Aorta (tissue), 5 donors: ENCODE measurements at regions not wholly inside any gene's neighbourhood (a gene's known extent, or its start where the extent isn't known, plus 50 kb on each side); places are given as distances from the start of the nearest gene placed in this dataset.
A peak's percentile ranks its signal among the peaks of the same experiment; 100 is the strongest.
"Not testable (repeated sequence)": the region's sequence is repeated elsewhere in the genome, so short reads cannot be mapped to it uniquely, and the experiment has no call there.

Experiments used
- ATAC-seq: fragments of 200-7000 bp; cut with Tn5 transposase; one replicate; pipeline ENCODE4 v1.9.1; 2022; ENCODE audit warnings: moderate library complexity; ENCODE audit not compliant: low FRiP score
- DNase-seq, 2 donors: peaks; one replicate each; pipeline ENCODE4 v3.0.0-alpha.2; 2020
- H3K27ac ChIP-seq, 2 donors: one replicate each; pipeline ENCODE4 v1.5.1; 2013; ENCODE audit warnings: low read length in 2 of 2, mild to moderate bottlenecking in 2 of 2, moderate library complexity in 2 of 2, control low read depth in 1 of 2, inconsistent platforms in 1 of 2, low read depth in 1 of 2
- H3K27me3 ChIP-seq, 2 donors: one replicate each; pipeline ENCODE4 v1.6.1; 2013; ENCODE audit warnings: control low read depth in 1 of 2, low read length in 1 of 2, mild to moderate bottlenecking in 1 of 2, moderate library complexity in 1 of 2; ENCODE audit not compliant: insufficient read depth in 2 of 2, control insufficient read depth in 1 of 2
- H3K36me3 ChIP-seq, 2 donors: one replicate each; pipeline ENCODE4 v1.6.1; 2013; ENCODE audit warnings: control low read depth in 1 of 2, low read length in 1 of 2, mild to moderate bottlenecking in 1 of 2; ENCODE audit not compliant: insufficient read depth in 2 of 2, control insufficient read depth in 1 of 2
- H3K4me1 ChIP-seq, 2 donors: one replicate each; pipeline ENCODE4 v1.6.1; 2013; ENCODE audit warnings: low read length in 2 of 2, control low read depth in 1 of 2, mild to moderate bottlenecking in 1 of 2, moderate library complexity in 1 of 2; ENCODE audit not compliant: insufficient read depth in 2 of 2, control insufficient read depth in 1 of 2
- H3K4me3 ChIP-seq, 2 donors: one replicate each; pipeline ENCODE4 v1.5.1; 2013; ENCODE audit warnings: low read length in 2 of 2, control low read depth in 1 of 2, mild to moderate bottlenecking in 1 of 2
- H3K9me3 ChIP-seq: one replicate; pipeline ENCODE4 v1.6.1; 2013; ENCODE audit warnings: mild to moderate bottlenecking, low read length; ENCODE audit not compliant: control insufficient read depth
- WGBS, 2 donors: extraction: QIAGEN DNeasy Blood & Tissue Kit; methylation state at CpG; one replicate each; pipeline ENCODE4 v1.1.7; 2013; 5-methylcytosine and 5-hydroxymethylcytosine counted together
- intact Hi-C, 2 donors: fragments of 100-400 bp; cut with DNase I; formaldehyde crosslinking; loops; one replicate each; pipeline versions ENCODE4 v1.14.2 to v1.15.0; 2022
- donor health status: healthy with polysubstance abuse.
- donor health status: Bipolar disorder and iron deficiency.
- donor health status: DM: no; HTN: no; CAD: no.
- donor health status: DM: no; HTN: no; CAD: no.
- donor health status: DM: yes; HTN: yes; CAD: no.

DNA sequence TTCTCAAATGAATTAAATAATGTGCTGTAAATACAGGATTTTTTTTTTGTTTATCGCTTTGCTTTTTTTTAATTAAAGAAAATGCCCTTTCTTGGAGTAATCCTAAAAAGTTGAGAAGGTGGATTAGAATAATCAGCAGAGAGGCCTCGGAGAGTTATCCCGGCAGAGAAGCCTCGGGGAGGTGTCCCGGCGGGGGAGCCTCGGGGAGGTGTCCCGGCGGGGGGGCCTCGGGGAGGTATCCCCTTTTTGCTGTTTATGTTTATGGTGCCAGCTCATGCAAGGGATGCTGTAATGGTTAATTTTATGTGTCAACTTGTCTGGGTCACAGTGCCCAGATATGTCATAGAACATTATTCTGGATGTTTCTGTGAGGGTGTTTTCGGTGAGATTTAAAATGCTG, 263.0 kb upstream of the TRIB2 start:
- intact Hi-C loops, result no loop called here
- Histone ChIP-seq H3K27me3 (no peaks in the 10 kb centered on the region), H3K4me1 (peaks cover 7 to 10% of the 10 kb centered on the region in 2 donors), H3K27ac (no peak overlapping the region), H3K9me3 (no peaks in the 10 kb centered on the region), H3K4me3 (no peak overlapping the region), H3K36me3 (no peaks in the 10 kb centered on the region)
- 90 to 92% methylated on average over 11 of the region's 11 CpGs for WGBS, 2 donors
- no peak for DNase-seq
- ATAC-seq, result no peak

DNA sequence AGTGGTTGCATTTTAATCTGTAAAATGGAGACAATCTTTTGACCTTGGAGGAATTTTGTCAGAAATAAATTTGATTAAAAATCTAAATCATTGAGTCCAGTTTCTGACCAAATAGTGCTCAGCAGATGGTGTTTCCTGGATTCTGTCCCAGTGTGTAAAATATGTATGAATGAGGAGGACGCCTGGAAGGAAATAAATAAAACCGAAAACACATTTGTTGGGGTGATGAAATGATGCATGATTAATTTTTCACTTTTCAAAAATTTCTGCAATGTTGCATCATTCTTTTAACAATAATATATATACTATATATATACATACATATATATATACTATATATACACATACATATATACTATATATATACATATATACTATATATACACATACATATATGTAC, 261.1 kb upstream of the TRIB2 start:
- DNase-seq, result no peak

DNA sequence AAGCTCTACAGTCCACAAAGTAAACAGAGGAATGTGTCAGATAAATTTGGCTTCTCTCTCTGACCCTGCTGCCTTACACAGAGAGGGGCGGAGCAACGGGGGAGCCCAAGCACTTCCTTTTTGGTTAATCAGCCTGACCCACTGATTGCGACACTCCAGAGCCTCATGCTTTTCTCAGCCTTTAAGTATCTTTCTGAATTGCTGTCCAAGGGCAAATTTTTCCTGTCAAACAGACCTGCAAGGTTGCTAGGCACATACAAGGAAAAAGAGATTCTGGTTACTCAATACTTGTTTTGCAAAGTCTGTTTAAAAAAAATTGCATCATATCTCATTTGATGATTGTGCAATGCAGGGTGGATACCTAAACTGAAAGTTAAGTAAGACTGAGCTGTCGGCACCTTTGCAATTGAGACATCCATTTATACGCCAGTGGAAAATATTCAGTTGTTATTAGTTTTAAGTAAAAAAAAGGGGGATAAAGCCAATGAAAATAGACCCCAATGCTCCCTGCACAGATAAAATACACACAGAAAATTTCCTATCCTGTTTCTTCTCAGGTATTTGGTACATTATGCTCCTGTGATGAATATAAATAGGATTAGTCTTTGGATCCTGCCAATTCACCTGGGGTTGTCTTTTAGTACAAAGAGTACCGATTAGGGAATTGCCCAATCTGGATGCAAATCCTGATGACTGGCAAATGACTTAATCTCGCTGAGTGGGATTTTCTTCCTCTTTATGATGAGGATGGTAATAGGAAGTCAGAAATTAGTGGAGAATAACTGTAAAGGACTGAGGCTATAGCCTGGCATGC, 260.2 kb upstream of the TRIB2 start:
- Histone ChIP-seq H3K27me3 (no peaks in the 10 kb centered on the region), H3K4me3 (no peak overlapping the region), H3K27ac (no peak overlapping the region), H3K4me1 (peaks cover 7 to 10% of the 10 kb centered on the region in 2 donors), H3K9me3 (no peaks in the 10 kb centered on the region), H3K36me3 (no peaks in the 10 kb centered on the region)
- WGBS, 2 donors, result 43 to 50% methylated on average over 7 of the region's 7 CpGs
- intact Hi-C loops, result loop anchor here in 1 of 2 donors (5.0 kb wide), 1 partner anchor 261 kb away; the partner anchor contains the start of gene TRIB2
- ATAC-seq, result peak; percentile 92
- DNase-seq, result peak; percentile 88 to 94

More for the DNA sequence above, 261.1 kb upstream of the TRIB2 start:
- ATAC-seq, result no peak
- Histone ChIP-seq H3K4me3 (no peak overlapping the region), H3K9me3 (no peaks in the 10 kb centered on the region), H3K27ac (no peak overlapping the region), H3K27me3 (no peaks in the 10 kb centered on the region), H3K36me3 (no peaks in the 10 kb centered on the region), H3K4me1 (peaks cover 7 to 10% of the 10 kb centered on the region in 2 donors)
- 70 to 94% methylated on average over 2 of the region's 2 CpGs for WGBS, 2 donors
- intact Hi-C loops, result loop anchor here in 1 of 2 donors (5.0 kb wide), 1 partner anchor 262 kb away; the partner anchor contains the start of gene TRIB2

DNA sequence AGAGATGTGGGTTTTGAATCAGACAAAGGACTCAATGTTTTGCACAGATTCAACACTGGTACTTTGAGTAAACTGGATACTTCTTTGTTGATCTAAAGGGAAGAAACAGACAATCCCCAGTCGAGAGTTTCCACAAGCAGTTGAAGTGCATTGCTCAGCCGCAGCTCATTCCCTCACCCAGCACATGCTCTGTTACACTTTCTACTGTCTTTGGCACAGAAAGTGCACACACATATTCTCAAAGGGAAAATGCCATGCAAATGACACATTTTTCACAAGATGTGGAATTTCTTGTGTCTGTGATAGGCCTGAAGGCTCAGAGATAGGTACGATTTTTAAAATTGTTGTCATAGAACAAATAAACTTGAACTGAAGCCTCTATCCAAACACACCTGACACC, 258.9 kb upstream of the TRIB2 start:
- 4 to 7% methylated on average over 3 of the region's 3 CpGs for WGBS, 2 donors
- no peaks in the 10 kb centered on the region for H3K27me3 ChIP-seq
- no peaks in the 10 kb centered on the region for H3K36me3 ChIP-seq
- peak; percentile 44 for ATAC-seq
- H3K9me3 ChIP-seq, result no peaks in the 10 kb centered on the region
- intact Hi-C loops, result loop anchor here in 1 of 2 donors (5.0 kb wide), 1 partner anchor 259 kb away; the partner anchor contains the start of gene TRIB2
- H3K27ac ChIP-seq, result no peak overlapping the region
- no peak overlapping the region for H3K4me3 ChIP-seq
- H3K4me1 ChIP-seq, result peaks cover 7 to 10% of the 10 kb centered on the region in 2 donors
- no peak for DNase-seq

DNA sequence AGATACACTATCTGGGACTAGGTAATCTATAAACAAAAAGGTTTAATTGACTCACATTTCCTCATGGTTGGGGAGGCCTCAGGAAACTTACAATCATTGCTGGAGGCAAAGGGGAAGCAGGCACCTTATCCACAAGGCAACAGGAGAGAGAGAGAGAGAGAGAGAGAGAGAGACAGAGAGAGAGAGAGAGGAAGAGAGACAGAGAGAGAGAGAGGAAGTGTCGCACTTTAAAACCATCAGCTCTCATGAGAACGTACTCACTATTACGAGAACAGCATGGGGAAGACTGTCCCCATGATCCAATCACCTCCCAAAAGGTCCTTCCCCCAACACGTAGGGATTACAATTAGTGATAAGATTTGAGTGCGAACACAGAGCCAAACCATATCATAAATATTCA, 253.5 kb upstream of the TRIB2 start:
- 78 to 86% methylated on average over 5 of the region's 5 CpGs for whole genome bisulfite sequencing, 2 donors
- intact Hi-C loops, result no loop called here

DNA sequence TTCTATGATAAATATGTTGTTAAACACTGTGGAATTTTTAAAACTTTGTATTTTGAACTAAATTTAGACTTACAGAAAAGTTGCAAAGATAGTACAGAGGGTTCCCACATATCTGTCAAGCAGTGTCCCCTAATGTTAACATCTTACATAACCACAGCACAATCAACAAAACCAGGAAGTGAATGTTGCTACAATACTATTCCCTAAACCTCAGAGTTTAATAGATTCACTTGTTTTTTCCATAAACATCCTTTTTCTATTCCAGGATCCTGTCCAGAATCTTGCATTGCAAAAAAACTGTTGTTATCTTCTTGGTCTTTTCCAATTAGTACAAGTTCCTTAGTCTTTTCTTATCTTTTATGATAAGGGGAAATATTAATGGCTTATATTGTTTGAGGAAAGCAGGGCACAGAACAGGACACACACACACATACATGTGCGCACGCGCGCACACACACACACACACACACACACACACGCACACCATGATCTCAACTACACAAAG, 251.1 kb upstream of the TRIB2 start:
- H3K27ac ChIP-seq, result no peak overlapping the region
- no peaks in the 10 kb centered on the region for H3K36me3 ChIP-seq
- ATAC-seq (peak; percentile 54), DNase-seq (no peak)
- intact Hi-C loops, result no loop called here
- no peaks in the 10 kb centered on the region for H3K27me3 ChIP-seq
- 57 to 68% methylated on average over 5 of the region's 5 CpGs for WGBS, 2 donors
- peaks cover 0 to 6% of the 10 kb centered on the region in 2 donors for H3K4me1 ChIP-seq
- H3K4me3 ChIP-seq, result no peak overlapping the region
- H3K9me3 ChIP-seq, result no peaks in the 10 kb centered on the region

More for the DNA sequence above, 253.5 kb upstream of the TRIB2 start:
- Histone ChIP-seq H3K27ac (no peak overlapping the region), H3K4me1 (no peaks in the 10 kb centered on the region), H3K36me3 (no peaks in the 10 kb centered on the region), H3K27me3 (no peaks in the 10 kb centered on the region), H3K4me3 (no peak overlapping the region), H3K9me3 (no peaks in the 10 kb centered on the region)
- DNase-seq (no peak), ATAC-seq (no peak)

DNA sequence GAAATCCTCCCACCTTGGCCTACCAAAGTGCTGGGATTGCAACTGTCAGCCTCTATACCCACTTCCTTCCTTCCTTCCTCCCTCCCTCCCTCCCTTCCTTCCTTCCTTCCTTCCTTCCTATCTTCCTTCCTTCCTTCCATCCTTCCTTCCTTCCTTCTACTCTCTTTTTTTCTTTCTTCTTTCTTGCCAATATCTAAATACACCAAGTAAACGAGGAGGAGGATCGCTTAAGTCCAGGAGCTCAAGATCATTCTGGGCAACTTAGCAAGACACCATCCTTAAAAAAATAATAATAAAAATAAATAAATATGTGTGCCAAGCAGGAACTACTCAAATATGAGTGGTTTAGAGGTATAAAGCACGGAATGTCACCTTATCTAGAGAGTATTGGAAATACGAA, 249.4 kb upstream of the TRIB2 start:
- DNase-seq, result no peak
- Histone ChIP-seq H3K27ac (no peak overlapping the region), H3K36me3 (no peaks in the 10 kb centered on the region), H3K27me3 (no peaks in the 10 kb centered on the region), H3K9me3 (no peaks in the 10 kb centered on the region), H3K4me3 (no peak overlapping the region), H3K4me1 (peaks cover 0 to 6% of the 10 kb centered on the region in 2 donors)
- intact Hi-C loops, result no loop called here
- ATAC-seq, result no peak
- 97 to 98% methylated on average over 4 of the region's 4 CpGs for WGBS, 2 donors

DNA sequence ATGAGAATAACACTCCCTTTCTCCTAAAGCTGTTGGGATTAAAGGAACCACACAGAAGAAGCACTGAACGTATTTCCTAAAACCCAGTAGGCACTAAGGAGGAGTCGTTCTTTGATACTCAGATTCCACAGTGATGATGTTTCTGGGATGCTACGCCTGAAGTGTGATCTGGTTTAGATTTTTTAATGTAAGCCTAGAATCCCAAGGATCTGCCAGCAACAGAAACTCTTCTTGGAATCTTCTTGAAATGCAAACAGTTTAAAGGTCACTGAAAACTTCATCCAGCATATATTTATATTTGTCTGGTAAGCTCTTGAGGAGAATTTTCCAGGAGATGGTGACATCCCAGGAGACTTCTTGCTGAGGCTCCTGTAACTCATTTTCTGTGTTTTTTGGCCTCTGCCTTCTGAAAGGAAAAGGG, 247.6 kb upstream of the TRIB2 start:
- ATAC-seq, result peak; percentile 22
- intact Hi-C loops, result no loop called here
- Histone ChIP-seq H3K4me1 (peaks cover 0 to 6% of the 10 kb centered on the region in 2 donors), H3K36me3 (no peaks in the 10 kb centered on the region), H3K27ac (no peak overlapping the region), H3K27me3 (no peaks in the 10 kb centered on the region), H3K4me3 (no peak overlapping the region), H3K9me3 (no peaks in the 10 kb centered on the region)
- no peak for DNase-seq
- 28 to 30% methylated on average over 3 of the region's 3 CpGs for WGBS, 2 donors

DNA sequence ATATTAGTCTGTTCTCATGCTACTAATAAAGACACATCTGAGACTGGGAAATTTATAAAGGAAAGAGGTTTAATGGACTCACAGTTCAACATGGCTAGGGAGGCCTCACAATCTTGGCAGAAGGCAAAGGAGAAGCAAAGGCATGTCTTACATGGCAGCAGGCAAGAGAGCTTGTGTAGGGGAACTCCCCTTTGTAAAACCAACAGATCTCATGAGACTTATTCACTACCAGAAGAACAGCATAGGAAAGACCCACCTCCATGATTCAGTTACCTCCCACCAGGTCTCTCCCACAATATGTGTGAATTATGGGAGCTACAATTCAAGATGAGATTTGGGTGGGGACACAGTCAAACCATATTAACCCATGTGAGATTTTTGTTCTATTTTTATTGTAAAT, 244.5 kb upstream of the TRIB2 start:
- intact Hi-C loops, H3K27me3 ChIP-seq, H3K9me3 ChIP-seq, H3K4me3 ChIP-seq, H3K36me3 ChIP-seq, ATAC-seq, DNase-seq, H3K27ac ChIP-seq, H3K4me1 ChIP-seq: not testable (repeated sequence)
